NCI-H1048 (cell line): ENCODE measurements at regions not wholly inside any gene's neighbourhood (a gene's known extent, or its start where the extent isn't known, plus 50 kb on each side); places are given as distances from the start of the nearest gene placed in this dataset.

Source experiments
- DNase-seq: peaks from one replicate; lab custom pipeline; 2025; lab: John Stamatoyannopoulos, UW

GRCh38 chr20:11214256-11214840, 540.5 kb upstream of the JAG1 start:
- DNase-seq, result no peak

- no peak for DNase-seq
These were observed 542.9 kb upstream of the JAG1 start for GRCh38 chr20:11216451-11217314.

DNA sequence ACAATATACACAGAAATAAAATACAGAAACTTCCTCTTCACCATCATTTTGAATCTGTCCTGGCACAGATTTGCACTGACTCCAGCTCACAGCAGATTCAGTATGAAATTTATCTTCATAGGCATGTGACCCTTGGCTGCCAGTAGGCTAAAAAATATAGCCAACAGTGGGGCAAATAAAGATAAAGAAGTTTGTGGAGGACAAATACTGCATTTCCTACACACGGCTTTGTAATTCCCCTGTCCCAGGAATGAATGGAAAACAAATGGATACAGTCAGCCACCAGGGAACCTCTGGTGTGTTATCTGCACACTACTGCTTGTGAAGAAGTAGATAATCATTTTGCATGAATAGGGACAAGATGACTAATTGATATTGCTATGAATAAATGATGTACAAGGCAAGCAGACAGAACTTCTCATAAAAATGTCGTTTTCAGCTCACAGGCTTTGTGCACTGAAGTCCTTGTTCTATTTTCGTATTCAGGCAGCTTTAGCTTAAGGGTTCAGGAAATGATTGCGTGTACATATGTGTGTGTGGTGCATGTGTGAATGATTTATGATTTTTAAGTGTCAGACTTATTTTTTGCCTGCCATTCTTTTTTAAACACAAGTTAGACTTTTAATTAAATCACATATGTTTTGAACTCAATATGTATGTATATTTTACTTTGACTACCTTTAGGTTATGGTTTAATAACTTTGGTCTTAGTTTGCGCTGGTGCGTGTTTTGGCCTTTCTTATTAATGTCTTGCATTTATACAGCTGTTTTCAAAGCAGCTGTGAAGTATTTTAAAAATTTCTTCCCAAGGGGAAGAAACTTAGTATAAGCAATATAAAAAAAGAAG, 543.8 kb upstream of the JAG1 start:
- no peak for DNase-seq

DNA sequence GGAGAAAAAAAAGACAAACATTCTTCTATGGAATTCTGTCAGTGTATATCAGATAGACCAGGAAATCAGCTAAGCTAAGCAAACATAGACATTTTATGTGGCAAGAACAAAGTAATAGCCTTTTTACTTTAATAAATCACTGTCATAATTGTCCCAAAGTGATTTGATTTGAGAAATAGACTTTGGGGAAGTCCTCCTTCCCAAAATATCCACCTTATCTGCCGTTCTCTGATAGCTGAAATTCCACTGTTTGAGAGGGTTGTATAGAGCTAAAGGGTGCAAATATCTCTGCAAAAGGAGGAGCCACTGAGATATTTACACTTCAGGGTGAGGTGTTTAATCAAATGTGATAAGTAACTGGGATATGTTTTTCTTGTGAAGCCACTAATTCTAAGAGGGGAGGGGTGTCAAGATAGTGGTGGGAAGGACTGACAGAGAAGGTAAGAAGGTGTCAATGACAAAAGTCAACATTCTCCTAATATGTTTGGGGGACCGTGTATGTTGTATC, 544.4 kb upstream of the JAG1 start:
- DNase-seq, result no peak

GRCh38 chr20:11219192-11219591, 545.4 kb upstream of the JAG1 start:
- no peak for DNase-seq

- no peak for DNase-seq
These were observed 547.2 kb upstream of the JAG1 start for GRCh38 chr20:11221046-11221445.

- DNase-seq, result no peak
These were observed 548.4 kb upstream of the JAG1 start for GRCh38 chr20:11222243-11222642.

DNA sequence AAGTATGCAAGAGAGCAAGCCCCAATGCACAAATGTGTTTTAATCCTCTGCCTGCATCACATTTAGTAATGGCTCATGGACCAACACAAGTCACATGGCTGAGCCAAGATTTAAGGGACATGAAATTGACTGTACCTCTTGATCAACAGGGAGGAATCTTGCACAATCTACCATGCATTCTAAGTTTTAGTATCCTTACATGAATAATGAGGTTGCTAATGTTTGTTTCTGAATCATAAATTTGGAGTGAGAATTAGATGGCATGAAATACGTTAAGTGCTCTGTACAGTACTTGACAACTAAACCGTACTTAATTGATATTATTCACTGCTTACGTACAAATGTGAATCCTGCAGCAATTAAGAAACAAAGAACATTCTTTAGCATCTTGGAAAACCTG, 553.8 kb upstream of the JAG1 start:
- no peak for DNase-seq

DNA sequence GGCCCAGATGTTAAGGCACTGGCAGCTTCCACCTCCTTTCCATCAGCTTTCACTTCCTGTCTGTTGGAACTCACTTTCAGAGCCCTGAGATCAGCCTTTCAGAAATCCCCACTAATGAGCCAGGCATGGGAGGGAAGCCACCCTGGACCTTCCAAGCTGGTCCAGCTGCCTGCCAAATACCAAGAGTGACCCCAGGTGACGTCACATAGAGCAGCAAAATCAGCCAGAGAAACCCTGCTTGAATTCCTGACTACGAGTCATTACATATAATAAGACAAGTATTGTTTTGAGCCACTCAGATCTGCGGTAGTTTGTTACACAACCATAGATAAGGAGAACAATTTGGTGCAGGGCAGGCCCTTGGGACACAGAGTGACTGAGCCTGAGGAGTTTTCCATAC, 556.0 kb upstream of the JAG1 start:
- DNase-seq, result peak; percentile 12

DNA sequence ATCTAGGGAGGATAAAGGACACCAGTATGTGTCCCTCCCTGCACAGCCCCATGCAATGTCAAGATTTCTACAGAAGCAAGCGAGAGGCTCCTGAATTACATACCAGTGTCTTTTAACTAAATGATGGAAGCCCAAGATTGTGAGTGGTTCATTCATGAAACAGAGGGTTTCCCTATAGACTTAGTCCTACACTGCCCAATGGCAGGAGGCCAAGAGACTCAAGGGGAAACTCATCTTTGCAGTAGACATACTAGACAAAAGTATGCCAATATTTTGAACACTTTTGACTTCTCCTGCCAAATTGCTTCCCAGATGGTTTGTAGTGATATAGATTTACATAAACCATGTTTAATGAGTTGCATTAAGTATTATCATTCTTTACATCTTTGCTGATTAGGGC, 557.2 kb upstream of the JAG1 start:
- DNase-seq, result no peak

- no peak for DNase-seq
These were observed 558.2 kb upstream of the JAG1 start for GRCh38 chr20:11231742-11232648.

DNA sequence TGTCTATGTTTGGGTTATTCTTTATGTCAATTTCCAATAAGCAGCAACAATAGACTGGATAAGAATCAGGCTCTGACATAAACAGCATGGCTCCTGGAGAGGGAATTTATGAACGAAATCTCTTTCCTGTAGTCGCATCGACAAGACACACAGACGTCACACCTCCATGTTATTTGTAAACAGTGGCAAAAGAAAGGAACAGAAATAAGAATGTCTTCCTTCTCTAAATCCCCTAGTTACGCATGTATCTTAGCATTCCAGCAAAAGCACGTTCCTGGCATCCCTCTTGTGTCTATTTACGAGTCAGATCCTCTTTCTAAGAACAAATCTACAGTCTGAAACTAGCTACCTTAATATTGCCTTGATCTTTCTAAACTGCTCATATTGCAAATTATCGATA, 559.1 kb upstream of the JAG1 start:
- no peak for DNase-seq

- DNase-seq, result no peak
These were observed 560.4 kb upstream of the JAG1 start for GRCh38 chr20:11234181-11234580.

DNA sequence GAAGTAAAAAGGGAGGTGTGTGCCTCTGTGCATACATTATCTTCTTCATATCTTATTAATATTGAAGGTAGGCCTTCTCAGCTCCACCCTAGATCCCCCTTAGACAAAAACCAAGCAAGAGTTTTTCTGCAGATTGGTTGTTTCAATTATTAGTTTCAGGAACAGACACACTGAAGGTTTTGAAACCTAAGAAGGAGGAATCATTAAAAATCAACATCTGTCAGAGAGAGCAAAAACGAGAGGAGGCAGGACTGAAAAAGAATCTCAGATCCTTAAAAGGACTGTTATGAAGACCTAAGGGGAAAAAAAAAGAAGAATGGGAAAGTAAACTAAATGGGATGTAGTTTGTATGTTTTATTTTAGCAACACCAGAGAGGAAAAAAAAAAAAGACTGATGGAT, 560.8 kb upstream of the JAG1 start:
- no peak for DNase-seq

DNA sequence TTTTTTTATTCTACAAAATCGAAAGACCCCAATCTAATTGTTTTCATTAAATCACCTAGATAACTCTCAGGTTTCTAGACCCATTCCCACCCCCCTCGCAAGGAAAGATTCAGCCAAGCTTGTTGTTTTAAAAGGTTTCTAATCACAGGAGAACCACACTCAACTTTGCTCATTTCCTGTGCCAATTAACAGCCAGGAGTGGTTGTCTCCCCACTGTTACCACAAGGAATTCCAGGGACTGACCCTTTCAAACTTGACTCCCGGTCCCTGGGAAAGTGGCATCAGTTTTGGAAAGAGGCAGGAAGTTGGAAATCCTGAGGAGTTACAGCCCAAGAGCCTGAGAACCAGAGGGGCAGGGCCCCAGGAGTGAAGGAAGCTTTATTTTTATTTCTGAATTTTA, 561.3 kb upstream of the JAG1 start:
- DNase-seq, result no peak

GRCh38 chr20:11242320-11242719, 568.5 kb upstream of the JAG1 start:
- no peak for DNase-seq

- DNase-seq, result no peak
These were observed 571.6 kb upstream of the JAG1 start for GRCh38 chr20:11245431-11245830.

GRCh38 chr20:11246251-11246775, 572.5 kb upstream of the JAG1 start:
- no peak for DNase-seq

DNA sequence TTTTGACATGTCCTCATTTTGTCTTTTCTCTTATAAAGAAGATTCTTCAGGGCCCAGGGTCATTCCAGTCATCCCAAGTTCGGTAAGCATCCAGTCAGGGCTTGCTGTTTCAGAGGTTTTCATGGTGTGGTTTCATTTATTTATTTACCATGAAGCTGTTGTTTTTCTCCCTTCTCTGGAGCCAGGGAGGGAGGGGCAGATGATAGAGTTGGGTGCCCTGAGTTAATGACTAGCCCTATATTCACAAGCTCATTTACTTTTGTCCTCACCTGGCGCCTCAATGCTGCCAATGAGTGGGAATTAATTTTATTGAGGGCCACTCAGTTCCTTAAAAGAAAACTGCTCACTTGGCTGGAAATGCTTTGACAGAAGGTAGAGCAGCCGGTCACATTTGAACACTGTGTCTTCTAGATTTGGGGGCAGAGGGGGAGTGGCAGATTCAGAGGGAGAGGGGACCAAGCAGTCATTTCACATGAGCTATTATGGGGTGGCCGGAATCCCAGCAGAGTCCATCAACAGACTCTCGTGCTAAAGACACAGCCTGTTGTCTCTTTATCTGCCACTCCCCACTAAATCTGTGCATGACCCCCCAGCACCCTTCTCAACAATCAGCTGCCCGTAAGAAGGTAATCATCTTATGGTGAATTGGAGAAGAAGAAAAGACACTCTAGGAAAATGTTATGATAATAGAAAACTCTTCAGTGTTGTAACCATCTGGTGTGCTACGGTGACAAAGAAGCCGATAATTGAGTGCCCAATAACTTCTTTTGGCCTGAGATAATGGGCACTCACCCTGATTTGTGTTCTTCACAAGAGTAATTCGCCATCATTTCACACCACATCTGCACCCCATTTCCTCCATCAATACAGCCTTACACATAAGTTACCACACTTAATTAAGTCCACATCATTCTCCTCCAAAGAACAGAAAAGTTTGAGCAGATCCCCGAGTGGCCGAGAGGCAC, 573.5 kb upstream of the JAG1 start:
- no peak for DNase-seq

DNA sequence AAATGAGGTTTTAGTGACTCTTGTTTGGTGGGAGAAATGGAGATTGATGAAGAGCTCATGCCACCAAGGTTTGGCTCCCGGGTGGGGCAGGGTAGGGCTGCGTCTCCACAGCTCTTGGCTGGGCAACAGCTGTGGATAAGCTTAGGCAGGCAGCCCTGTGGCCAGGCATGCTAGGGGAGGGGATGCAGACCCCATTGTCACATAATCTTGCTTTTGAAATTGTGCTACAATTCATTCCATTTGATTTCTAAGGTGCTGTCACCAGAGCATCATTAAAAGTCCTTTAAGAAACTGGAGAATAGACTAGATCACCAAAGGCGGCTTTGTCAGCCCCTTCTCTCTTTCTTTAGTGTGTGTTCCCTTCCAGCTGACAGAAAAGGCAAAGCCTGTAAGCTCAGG, 574.2 kb upstream of the JAG1 start:
- DNase-seq, result no peak
